ENCODE measurements at regions not wholly inside any gene's neighbourhood (a gene's known extent, or its start where the extent isn't known, plus 50 kb on each side); places are given as distances from the start of the nearest gene placed in this dataset.

DNA sequence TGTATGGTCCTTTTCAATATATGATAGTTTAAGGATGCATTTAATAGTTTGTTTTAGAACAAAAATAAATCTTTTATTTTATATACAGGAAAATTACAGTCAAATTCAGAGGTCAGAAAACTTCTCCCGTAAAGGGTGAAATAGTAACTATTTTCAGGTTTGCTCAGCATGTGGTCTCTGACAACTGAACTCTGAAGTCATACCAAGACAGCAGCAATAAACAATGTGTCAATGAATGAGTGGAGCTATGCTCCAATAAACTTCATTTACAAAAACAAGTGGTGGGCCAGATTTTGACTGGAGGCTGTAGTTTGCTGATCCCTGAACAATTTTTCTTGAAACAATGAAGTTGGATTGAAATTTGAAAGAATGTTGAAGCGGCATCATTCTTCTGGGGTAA lies 123.6 kb downstream of the ZNF248 start:
- Mint-ChIP-seq H3K4me3 (ENCODE audit: unreplicated experiment) (no peak overlapping the region), H3K4me1 (ENCODE audit: low read depth, unreplicated experiment) (peaks cover 6% of the 10 kb centered on the region), H3K9me3 (ENCODE audit: unreplicated experiment) (peaks cover 22% of the 10 kb centered on the region), H3K27me3 (ENCODE audit: insufficient read depth, unreplicated experiment) (no peaks in the 10 kb centered on the region), H3K27ac (ENCODE audit: unreplicated experiment) (peak overlapping the region; percentile 28), H3K36me3 (ENCODE audit: insufficient read depth, unreplicated experiment) (no peaks in the 10 kb centered on the region)
- ChIA-PET POLR2A (no interaction called here), CTCF (no interaction called here)
- no peaks in the 10 kb centered on the region for H3K36me3 ChIP-seq (ENCODE audit: control insufficient read depth, insufficient read depth, low read length)
- intact Hi-C loops (cut with micrococcal nuclease; ENCODE audit: unreplicated experiment), result no loop called here
- H3K4me1 ChIP-seq, result peaks cover 6% of the 10 kb centered on the region; the same call in 1 of the 2 replicates
- no peaks in the 10 kb centered on the region for H3K27me3 ChIP-seq (replicated peaks; ENCODE audit: control insufficient read depth, insufficient read depth, low read length)
- DNase-seq, result no peak
- TF ChIP-seq, protein P1, sequence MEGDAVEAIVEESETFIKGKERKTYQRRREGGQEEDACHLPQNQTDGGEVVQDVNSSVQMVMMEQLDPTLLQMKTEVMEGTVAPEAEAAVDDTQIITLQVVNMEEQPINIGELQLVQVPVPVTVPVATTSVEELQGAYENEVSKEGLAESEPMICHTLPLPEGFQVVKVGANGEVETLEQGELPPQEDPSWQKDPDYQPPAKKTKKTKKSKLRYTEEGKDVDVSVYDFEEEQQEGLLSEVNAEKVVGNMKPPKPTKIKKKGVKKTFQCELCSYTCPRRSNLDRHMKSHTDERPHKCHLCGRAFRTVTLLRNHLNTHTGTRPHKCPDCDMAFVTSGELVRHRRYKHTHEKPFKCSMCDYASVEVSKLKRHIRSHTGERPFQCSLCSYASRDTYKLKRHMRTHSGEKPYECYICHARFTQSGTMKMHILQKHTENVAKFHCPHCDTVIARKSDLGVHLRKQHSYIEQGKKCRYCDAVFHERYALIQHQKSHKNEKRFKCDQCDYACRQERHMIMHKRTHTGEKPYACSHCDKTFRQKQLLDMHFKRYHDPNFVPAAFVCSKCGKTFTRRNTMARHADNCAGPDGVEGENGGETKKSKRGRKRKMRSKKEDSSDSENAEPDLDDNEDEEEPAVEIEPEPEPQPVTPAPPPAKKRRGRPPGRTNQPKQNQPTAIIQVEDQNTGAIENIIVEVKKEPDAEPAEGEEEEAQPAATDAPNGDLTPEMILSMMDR (IDR thresholded peaks at IDR 0.05; ENCODE audit: insufficient read depth in 1 of 2, low read depth in 1 of 2, low read length in 1 of 2, severe bottlenecking in 1 of 2, unreplicated experiment in 1 of 2), result no peak
- no TSS peak for BruUV-seq (replicated peaks)
- H3K4me3 ChIP-seq (ENCODE audit: low read depth, low read length), result no peak overlapping the region
- H3K9me3 ChIP-seq, result peaks cover 12% of the 10 kb centered on the region

GRCh38 chr10:37732685-37733084 lies 124.7 kb downstream of the ZNF248 start:
- no peaks in the 10 kb centered on the region for H3K27me3 Mint-ChIP-seq (ENCODE audit: insufficient read depth, unreplicated experiment)
- H3K36me3 Mint-ChIP-seq (ENCODE audit: insufficient read depth, unreplicated experiment), result no peaks in the 10 kb centered on the region
- ChIA-PET CTCF (no interaction called here), POLR2A (no interaction called here)
- intact Hi-C loops (cut with micrococcal nuclease; ENCODE audit: unreplicated experiment), result no loop called here
- TF ChIP-seq, protein P1 (IDR thresholded peaks at IDR 0.05; ENCODE audit: insufficient read depth in 1 of 2, low read depth in 1 of 2, low read length in 1 of 2, severe bottlenecking in 1 of 2, unreplicated experiment in 1 of 2), result no peak
- BruUV-seq (replicated peaks), result no TSS peak
- peaks cover 6% of the 10 kb centered on the region; the same call in 1 of the 2 replicates for H3K4me1 ChIP-seq
- H3K4me3 Mint-ChIP-seq (ENCODE audit: unreplicated experiment), result no peak overlapping the region
- no peak for DNase-seq
- H3K27ac Mint-ChIP-seq (ENCODE audit: unreplicated experiment), result no peak overlapping the region
- no peaks in the 10 kb centered on the region for H3K36me3 ChIP-seq (ENCODE audit: control insufficient read depth, insufficient read depth, low read length)
- peaks cover 22% of the 10 kb centered on the region for H3K9me3 Mint-ChIP-seq (ENCODE audit: unreplicated experiment)
- no peak overlapping the region for H3K4me3 ChIP-seq (ENCODE audit: low read depth, low read length)
- peaks cover 6% of the 10 kb centered on the region for H3K4me1 Mint-ChIP-seq (ENCODE audit: low read depth, unreplicated experiment)
- peaks cover 9% of the 10 kb centered on the region for H3K9me3 ChIP-seq
- no peaks in the 10 kb centered on the region for H3K27me3 ChIP-seq (replicated peaks; ENCODE audit: control insufficient read depth, insufficient read depth, low read length)

- H3K36me3 ChIP-seq (ENCODE audit: control insufficient read depth, insufficient read depth, low read length), result no peaks in the 10 kb centered on the region
- CTCF ChIA-PET, result no interaction called here
- H3K9me3 Mint-ChIP-seq (ENCODE audit: unreplicated experiment), result peaks cover 23% of the 10 kb centered on the region
- no peaks in the 10 kb centered on the region for H3K4me1 Mint-ChIP-seq (ENCODE audit: low read depth, unreplicated experiment)
- intact Hi-C loops (cut with micrococcal nuclease; ENCODE audit: unreplicated experiment), result no loop called here
- no peak overlapping the region for H3K4me3 ChIP-seq (ENCODE audit: low read depth, low read length)
- peaks cover 4% of the 10 kb centered on the region; the same call in 1 of the 2 replicates for H3K9me3 ChIP-seq
- H3K4me3 Mint-ChIP-seq (ENCODE audit: unreplicated experiment), result no peak overlapping the region
- H3K4me1 ChIP-seq, result no peaks in the 10 kb centered on the region
- TF ChIP-seq, protein P1 (IDR thresholded peaks at IDR 0.05; ENCODE audit: insufficient read depth in 1 of 2, low read depth in 1 of 2, low read length in 1 of 2, severe bottlenecking in 1 of 2, unreplicated experiment in 1 of 2), result no peak
- BruUV-seq (replicated peaks), result no TSS peak
- no peak for DNase-seq
- POLR2A ChIA-PET, result no interaction called here
- no peak overlapping the region for H3K27ac Mint-ChIP-seq (ENCODE audit: unreplicated experiment)
- no peaks in the 10 kb centered on the region for H3K27me3 ChIP-seq (replicated peaks; ENCODE audit: control insufficient read depth, insufficient read depth, low read length)
- no peaks in the 10 kb centered on the region for H3K27me3 Mint-ChIP-seq (ENCODE audit: insufficient read depth, unreplicated experiment)
- no peaks in the 10 kb centered on the region for H3K36me3 Mint-ChIP-seq (ENCODE audit: insufficient read depth, unreplicated experiment)
Observed at GRCh38 chr10:37728830-37729229, 128.6 kb downstream of the ZNF248 start.

Data from Caco-2 (cell line).